Lower leg skin (tissue), 4 donors: ENCODE measurements at regions not wholly inside any gene's neighbourhood (a gene's known extent, or its start where the extent isn't known, plus 50 kb on each side); places are given as distances from the start of the nearest gene placed in this dataset.

Experiments
- DNase-seq, 2 donors: peaks; one replicate each; pipeline ENCODE4 v3.0.0-alpha.2; 2019; ENCODE audit warnings: low spot score in 2 of 2
- H3K4me3 ChIP-seq: fragments of 200-600 bp; sonication (generic); 2 replicates; pipeline ENCODE4 v1.5.1; 2017; ENCODE audit warnings: mild to moderate bottlenecking, low read depth; ENCODE audit not compliant: poor library complexity, severe bottlenecking
- POLR2A ChIP-seq, 2 donors: fragments of 450-650 bp; IDR thresholded peaks; one replicate each; pipeline ENCODE4 v1.6.1; 2016 to 2017; ENCODE audit warnings: antibody characterized with exemption in 2 of 2, mild to moderate bottlenecking in 1 of 2, moderate library complexity in 1 of 2
- WGBS, 2 donors: methylation state at CpG; one replicate each; pipeline ENCODE4 v1.1.5; 2018; 5-methylcytosine and 5-hydroxymethylcytosine counted together
- intact Hi-C: fragments of 100-400 bp; cut with DNase I; formaldehyde crosslinking; loops from one replicate; pipeline ENCODE4 v1.15.0; 2023; ENCODE audit warnings: low total_unique reads
- TF ChIP-seq, protein P1 (sequence below), 3 donors: fragments of 450-650 bp; IDR thresholded peaks; one replicate each; pipeline ENCODE4 v1.5.1; 2016; ENCODE audit warnings: antibody characterized with exemption in 3 of 3, mild to moderate bottlenecking in 3 of 3, moderate library complexity in 2 of 3

DNA sequence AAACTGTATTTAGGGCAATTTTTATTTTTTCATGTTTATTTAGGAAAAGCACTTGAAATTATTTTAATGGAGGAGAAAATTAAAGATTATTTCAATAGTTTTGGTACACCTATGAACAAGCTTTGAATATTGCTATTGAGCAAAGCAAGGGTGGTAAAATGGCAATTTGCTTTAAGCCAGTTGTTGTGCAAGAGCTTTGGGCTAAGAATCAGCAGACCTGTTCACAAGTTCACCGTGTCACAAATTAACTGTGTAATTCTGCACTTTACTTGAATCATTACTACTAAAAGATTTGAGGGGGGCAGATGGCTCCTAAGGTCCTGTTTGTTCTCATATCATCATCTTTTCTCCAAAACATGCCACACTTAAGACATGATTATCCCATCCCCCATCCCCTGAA lies 238.9 kb upstream of the GBE1 start:
- 63 to 65% methylated on average over 1 of the region's 1 CpG for WGBS, 2 donors
- TF ChIP-seq POLR2A (IDR thresholded peaks at IDR 0.05), result no peak
- TF ChIP-seq, protein P1, sequence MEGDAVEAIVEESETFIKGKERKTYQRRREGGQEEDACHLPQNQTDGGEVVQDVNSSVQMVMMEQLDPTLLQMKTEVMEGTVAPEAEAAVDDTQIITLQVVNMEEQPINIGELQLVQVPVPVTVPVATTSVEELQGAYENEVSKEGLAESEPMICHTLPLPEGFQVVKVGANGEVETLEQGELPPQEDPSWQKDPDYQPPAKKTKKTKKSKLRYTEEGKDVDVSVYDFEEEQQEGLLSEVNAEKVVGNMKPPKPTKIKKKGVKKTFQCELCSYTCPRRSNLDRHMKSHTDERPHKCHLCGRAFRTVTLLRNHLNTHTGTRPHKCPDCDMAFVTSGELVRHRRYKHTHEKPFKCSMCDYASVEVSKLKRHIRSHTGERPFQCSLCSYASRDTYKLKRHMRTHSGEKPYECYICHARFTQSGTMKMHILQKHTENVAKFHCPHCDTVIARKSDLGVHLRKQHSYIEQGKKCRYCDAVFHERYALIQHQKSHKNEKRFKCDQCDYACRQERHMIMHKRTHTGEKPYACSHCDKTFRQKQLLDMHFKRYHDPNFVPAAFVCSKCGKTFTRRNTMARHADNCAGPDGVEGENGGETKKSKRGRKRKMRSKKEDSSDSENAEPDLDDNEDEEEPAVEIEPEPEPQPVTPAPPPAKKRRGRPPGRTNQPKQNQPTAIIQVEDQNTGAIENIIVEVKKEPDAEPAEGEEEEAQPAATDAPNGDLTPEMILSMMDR (IDR thresholded peaks at IDR 0.05), result no peak
- intact Hi-C loops, result no loop called here
- no peak overlapping the region for H3K4me3 ChIP-seq
- DNase-seq, result no peak

DNA sequence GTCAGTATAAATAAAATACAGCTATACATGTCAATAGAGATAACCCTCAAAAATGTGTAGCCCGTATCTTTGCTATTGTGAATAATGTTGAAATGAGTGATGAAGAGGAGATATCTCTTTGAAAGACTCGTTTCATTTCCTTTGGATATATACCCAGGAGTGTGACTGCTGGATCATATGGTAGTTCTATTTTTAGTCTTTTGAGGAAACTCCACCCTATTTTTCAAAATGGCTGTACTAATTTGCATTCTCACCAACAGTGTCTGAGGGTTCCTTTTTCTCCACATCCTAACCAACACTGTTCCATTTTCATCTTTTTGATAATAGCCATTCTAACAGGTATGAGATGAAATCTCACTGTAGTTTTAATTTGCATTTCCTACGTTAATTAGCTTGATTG lies 237.5 kb upstream of the GBE1 start:
- TF ChIP-seq POLR2A (IDR thresholded peaks at IDR 0.05), result no peak
- TF ChIP-seq, protein P1 (IDR thresholded peaks at IDR 0.05), result no peak
- intact Hi-C loops, result no loop called here
- WGBS, 2 donors, result 59 to 61% methylated on average over 3 of the region's 3 CpGs
- no peak for DNase-seq
- H3K4me3 ChIP-seq, result no peak overlapping the region

DNA sequence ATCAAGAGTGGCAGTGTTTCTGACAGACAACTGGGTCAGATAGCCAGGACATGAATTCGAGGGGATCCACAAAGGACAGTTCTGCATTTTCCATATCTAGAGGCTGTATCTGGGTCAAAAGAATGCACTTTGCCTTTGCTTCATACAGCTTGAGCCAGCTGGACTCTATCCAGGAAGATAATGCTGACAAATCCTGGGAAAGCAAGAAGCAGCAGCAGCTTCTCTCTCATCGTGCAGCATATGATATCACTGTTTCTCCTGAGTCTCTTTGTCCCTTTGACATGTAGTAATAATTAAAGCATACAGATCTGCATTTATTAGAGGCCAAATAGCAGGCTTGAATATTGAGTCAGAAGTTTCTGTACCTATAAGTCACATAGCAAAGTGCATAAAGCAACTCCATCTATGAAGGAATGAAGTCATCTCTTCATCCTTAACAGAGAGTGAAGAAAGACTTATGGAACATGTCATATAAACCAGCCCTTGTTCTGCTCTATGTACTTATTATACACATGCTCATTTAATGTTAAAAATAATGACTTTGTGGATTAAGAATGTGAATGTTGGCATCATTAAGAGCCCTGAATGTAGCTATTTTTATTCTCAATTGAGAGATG lies 236.8 kb upstream of the GBE1 start:
- DNase-seq, result no peak
- TF ChIP-seq, protein P1 (IDR thresholded peaks at IDR 0.05), result no peak
- no peak for TF ChIP-seq POLR2A (IDR thresholded peaks at IDR 0.05)
- WGBS, 2 donors, result 8% methylated on average over 2 of the region's 2 CpGs
- intact Hi-C loops, result no loop called here
- H3K4me3 ChIP-seq, result no peak overlapping the region

DNA sequence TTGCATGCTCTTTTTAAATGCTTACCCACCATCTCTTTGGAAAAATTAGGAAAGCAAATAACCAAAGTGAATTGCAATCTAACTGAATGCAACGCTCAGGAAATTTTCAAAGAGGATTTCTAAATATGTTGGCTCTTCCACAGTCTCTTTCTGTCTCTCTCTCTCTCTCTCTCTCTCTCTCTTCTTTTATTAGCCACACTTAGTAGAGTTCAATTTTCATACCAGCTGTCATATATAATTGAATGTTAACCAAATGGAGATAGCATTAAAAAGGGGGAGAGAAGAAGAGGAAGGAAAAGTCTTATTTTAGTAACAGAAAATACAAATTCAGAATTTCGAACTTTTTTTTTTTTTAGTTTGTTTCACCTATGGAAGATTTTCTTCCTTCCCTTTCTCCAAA lies 235.9 kb upstream of the GBE1 start:
- no peak for DNase-seq
- 78 to 83% methylated on average over 2 of the region's 2 CpGs for WGBS, 2 donors
- intact Hi-C loops, result no loop called here
- TF ChIP-seq, protein P1 (IDR thresholded peaks at IDR 0.05), result no peak
- no peak for TF ChIP-seq POLR2A (IDR thresholded peaks at IDR 0.05)
- no peak overlapping the region for H3K4me3 ChIP-seq

DNA sequence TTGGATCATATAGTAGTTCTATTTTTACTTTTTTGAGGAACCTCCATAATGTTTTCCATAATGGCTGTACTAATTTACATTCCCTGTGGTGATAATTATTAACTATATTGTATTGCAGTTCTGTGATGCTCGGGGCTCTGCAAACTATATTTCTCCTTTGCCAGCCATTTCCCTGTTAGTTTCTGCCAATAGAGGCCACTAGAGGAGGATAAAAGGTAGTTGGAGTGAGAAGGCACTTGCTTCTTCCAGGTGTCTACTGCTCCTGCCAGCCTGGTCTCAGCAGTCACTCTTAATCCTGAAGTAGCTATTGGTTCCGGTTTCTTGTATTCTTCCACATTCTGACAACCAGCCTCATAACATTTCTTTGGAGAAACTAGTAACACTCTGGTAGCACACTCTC lies 233.9 kb upstream of the GBE1 start:
- intact Hi-C loops, result no loop called here
- H3K4me3 ChIP-seq, result no peak overlapping the region
- DNase-seq, result no peak
- TF ChIP-seq POLR2A (IDR thresholded peaks at IDR 0.05), result no peak
- TF ChIP-seq, protein P1 (IDR thresholded peaks at IDR 0.05), result no peak
- WGBS, 2 donors, result 64 to 91% methylated on average over 2 of the region's 2 CpGs

DNA sequence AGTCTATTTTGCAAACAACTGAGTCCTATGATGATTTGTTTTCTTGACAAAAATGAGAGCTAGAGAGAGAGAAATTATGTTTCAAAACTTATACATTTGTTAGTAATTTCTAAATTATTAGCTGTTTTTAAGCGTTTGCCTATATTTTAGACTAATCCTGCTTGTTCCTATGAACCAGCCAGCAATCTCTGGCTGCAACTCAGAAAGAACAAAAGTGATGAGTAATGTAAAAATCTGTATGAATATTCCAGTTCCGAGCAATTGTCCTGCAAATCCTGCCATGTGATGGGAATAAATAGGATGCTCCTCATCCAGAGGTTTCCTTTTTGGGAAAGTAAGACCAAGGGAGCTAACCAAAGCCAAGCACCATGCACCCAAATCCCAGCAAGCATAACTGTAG lies 228.3 kb upstream of the GBE1 start:
- TF ChIP-seq, protein P1 (IDR thresholded peaks at IDR 0.05), result no peak
- no peak for TF ChIP-seq POLR2A (IDR thresholded peaks at IDR 0.05)
- no peak overlapping the region for H3K4me3 ChIP-seq
- DNase-seq, result no peak
- 72 to 80% methylated on average over 2 of the region's 2 CpGs for WGBS, 2 donors
- intact Hi-C loops, result no loop called here
